ENCODE measurements at regions not wholly inside any gene's neighbourhood (a gene's known extent, or its start where the extent isn't known, plus 50 kb on each side); places are given as distances from the start of the nearest gene placed in this dataset.

DNA sequence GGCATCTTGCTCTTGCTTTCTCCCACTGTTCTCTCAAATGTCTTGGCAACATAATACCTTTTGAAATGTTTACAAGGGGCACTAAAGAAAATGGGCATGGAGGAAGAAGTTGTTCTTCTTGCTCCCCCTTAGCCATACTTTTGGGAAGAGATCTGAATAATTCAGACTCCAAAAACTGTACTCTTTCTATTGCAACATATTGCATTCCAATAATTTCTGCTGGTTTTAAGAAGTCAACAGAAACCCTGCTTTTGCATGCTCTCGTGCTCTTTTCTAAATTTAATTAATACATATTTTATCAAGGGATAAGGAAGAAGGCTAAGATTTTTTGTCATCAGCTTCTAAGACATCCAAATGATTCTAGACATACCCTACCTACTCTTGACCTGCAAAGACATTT, 409.9 kb upstream of the SOX5 start:
- TF ChIP-seq GATA2 (IDR thresholded peaks at IDR 0.05; ENCODE audit: low read depth, low read length) (no peak), GATA3 (IDR thresholded peaks at IDR 0.05; ENCODE audit: low read depth, low read length) (no peak)

Data from SH-SY5Y (cell line).